AG09309 (cell line): ENCODE measurements at regions not wholly inside any gene's neighbourhood (a gene's known extent, or its start where the extent isn't known, plus 50 kb on each side); places are given as distances from the start of the nearest gene placed in this dataset.

Source experiments
- DNase-seq: peaks from one replicate; pipeline ENCODE4 v3.0.0-alpha.2; 2010; ENCODE audit warnings: low read depth
- H3K4me3 ChIP-seq: 2 replicates; pipeline ENCODE4 v1.5.1; 2011; ENCODE audit warnings: mild to moderate bottlenecking, low read depth, low read length, moderate library complexity; ENCODE audit not compliant: control insufficient read depth
- TF ChIP-seq, protein P1 (sequence below): IDR thresholded peaks from 2 replicates; pipeline ENCODE4 v1.5.1; 2011; ENCODE audit warnings: mild to moderate bottlenecking, low read depth, low read length, inconsistent platforms; ENCODE audit not compliant: insufficient read depth, control insufficient read depth; ENCODE audit errors: missing control alignments

DNA sequence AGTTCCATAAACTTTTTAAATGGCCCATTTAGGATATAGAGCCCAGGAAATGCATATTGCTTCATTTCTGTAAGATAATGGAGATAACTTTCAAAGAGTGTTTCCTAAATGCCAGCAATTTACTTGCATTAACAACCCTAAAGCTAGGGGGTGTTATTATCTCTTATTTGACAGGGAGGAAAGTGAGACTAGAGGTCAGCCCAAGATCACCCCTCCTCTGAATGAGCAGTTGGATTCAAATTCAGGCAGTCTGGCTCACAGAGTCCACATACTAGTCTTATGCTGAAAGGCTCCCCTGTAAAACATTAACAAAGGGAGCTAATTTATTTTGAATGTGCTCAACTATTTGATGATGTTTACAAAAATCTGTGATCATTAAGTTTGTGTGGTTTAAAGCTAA, 49.9 kb upstream of the TRIM77 start:
- DNase-seq = no peak
- no peak overlapping the region for H3K4me3 ChIP-seq
- TF ChIP-seq, protein P1, sequence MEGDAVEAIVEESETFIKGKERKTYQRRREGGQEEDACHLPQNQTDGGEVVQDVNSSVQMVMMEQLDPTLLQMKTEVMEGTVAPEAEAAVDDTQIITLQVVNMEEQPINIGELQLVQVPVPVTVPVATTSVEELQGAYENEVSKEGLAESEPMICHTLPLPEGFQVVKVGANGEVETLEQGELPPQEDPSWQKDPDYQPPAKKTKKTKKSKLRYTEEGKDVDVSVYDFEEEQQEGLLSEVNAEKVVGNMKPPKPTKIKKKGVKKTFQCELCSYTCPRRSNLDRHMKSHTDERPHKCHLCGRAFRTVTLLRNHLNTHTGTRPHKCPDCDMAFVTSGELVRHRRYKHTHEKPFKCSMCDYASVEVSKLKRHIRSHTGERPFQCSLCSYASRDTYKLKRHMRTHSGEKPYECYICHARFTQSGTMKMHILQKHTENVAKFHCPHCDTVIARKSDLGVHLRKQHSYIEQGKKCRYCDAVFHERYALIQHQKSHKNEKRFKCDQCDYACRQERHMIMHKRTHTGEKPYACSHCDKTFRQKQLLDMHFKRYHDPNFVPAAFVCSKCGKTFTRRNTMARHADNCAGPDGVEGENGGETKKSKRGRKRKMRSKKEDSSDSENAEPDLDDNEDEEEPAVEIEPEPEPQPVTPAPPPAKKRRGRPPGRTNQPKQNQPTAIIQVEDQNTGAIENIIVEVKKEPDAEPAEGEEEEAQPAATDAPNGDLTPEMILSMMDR = no peak
